Psoas muscle (tissue), 7 donors: ENCODE measurements at regions not wholly inside any gene's neighbourhood (a gene's known extent, or its start where the extent isn't known, plus 50 kb on each side); places are given as distances from the start of the nearest gene placed in this dataset.
A peak's percentile ranks its signal among the peaks of the same experiment; 100 is the strongest.

Experiments
- ATAC-seq, 4 donors: fragments of 200-7000 bp; cut with Tn5 transposase; one replicate each; pipeline ENCODE4 v1.9.1; 2020; ENCODE audit warnings: moderate library complexity in 3 of 4, mild to moderate bottlenecking in 2 of 4
- DNase-seq, 2 donors: peaks; one replicate each; pipeline ENCODE4 v3.0.0-alpha.2; 2020
- H3K27ac ChIP-seq: fragments of 200-600 bp; one replicate; pipeline ENCODE4 v1.8.0; 2022
- H3K27me3 ChIP-seq, 3 donors: fragments of 200-600 bp in 1 of 3; one replicate each; pipeline versions ENCODE4 v1.6.1 to v1.8.0; 2013 to 2022; ENCODE audit warnings: low read length in 2 of 3, mild to moderate bottlenecking in 2 of 3, moderate library complexity in 1 of 3; ENCODE audit not compliant: insufficient read depth in 3 of 3
- H3K36me3 ChIP-seq, 2 donors: fragments of 200-600 bp in 1 of 2; one replicate each; pipeline versions ENCODE4 v1.6.1 to v1.8.0; 2013 to 2022; ENCODE audit warnings: low read depth in 1 of 2, mild to moderate bottlenecking in 1 of 2, moderate library complexity in 1 of 2; ENCODE audit not compliant: insufficient read depth in 1 of 2
- H3K4me1 ChIP-seq: fragments of 200-600 bp; one replicate; pipeline ENCODE4 v1.8.0; 2022
- H3K4me3 ChIP-seq: fragments of 200-600 bp; one replicate; pipeline ENCODE4 v1.8.0; 2022; ENCODE audit warnings: mild to moderate bottlenecking
- H3K9me3 ChIP-seq: fragments of 200-600 bp; one replicate; pipeline ENCODE4 v1.8.0; 2022
- CTCF ChIP-seq: fragments of 200-600 bp; IDR thresholded peaks from one replicate; pipeline ENCODE4 v1.8.0; 2022; ENCODE audit warnings: antibody characterized with exemption
- WGBS, 3 donors: extraction: QIAGEN DNeasy Blood & Tissue Kit; methylation state at CpG; one replicate each; pipeline versions ENCODE4 v1.1.6 to v1.1.7; 2013; 5-methylcytosine and 5-hydroxymethylcytosine counted together
- intact Hi-C, 2 donors: fragments of 100-400 bp; cut with DNase I; formaldehyde crosslinking; loops; one replicate each; pipeline versions ENCODE4 v1.11.0 to v1.14.2; 2022
- donor health status: healthy with polysubstance abuse.
- donor health status: DM: no; HTN: no; CAD: no; lungs with moderate emphysema.
- donor health status: Bipolar disorder and iron deficiency.
- donor health status: healthy.
- donor health status: DM: yes; HTN: yes; CAD: no.
- donor health status: DM: no; HTN: no; CAD: no.
- donor health status: DM: yes; HTN: yes; CAD: no.

GRCh38 chr5:87784311-87784710 lies 371.6 kb upstream of the CCNH start:
- intact Hi-C loops, result loop anchor here (5.0 to 10.0 kb wide), 3 partner anchors 360 to 908 kb away; no protein-coding TSS in a partner anchor
- no peak for ATAC-seq
- H3K4me1 ChIP-seq, result no peaks in the 10 kb centered on the region
- no peak overlapping the region for H3K27ac ChIP-seq
- no peaks in the 10 kb centered on the region for H3K36me3 ChIP-seq
- no peak overlapping the region for H3K4me3 ChIP-seq
- no peaks in the 10 kb centered on the region for H3K9me3 ChIP-seq
- H3K27me3 ChIP-seq, result peaks cover 0 to 10% (median 0%) of the 10 kb centered on the region in 3 donors
- no peak for TF ChIP-seq CTCF
- 73 to 76% (median 73%) methylated on average over 1 of the region's 1 CpG for WGBS, 3 donors
- DNase-seq, result no peak

- H3K36me3 ChIP-seq, result no peaks in the 10 kb centered on the region
- no peaks in the 10 kb centered on the region for H3K4me1 ChIP-seq
- DNase-seq (no peak), ATAC-seq (no peak)
- H3K9me3 ChIP-seq, result no peaks in the 10 kb centered on the region
- no peak overlapping the region for H3K27ac ChIP-seq
- WGBS, 3 donors, result 75 to 86% (median 86%) methylated on average over 3 of the region's 3 CpGs
- peaks cover 0 to 9% (median 0%) of the 10 kb centered on the region in 3 donors for H3K27me3 ChIP-seq
- TF ChIP-seq CTCF, result no peak
- intact Hi-C loops, result loop anchor here (5.0 to 10.0 kb wide), 3 partner anchors 362 to 909 kb away; no protein-coding TSS in a partner anchor
- H3K4me3 ChIP-seq, result no peak overlapping the region
Measured at GRCh38 chr5:87782916-87783315, 370.2 kb upstream of the CCNH start.

- no peak overlapping the region for H3K27ac ChIP-seq
- no peak for TF ChIP-seq CTCF
- H3K36me3 ChIP-seq, result no peaks in the 10 kb centered on the region
- no peak overlapping the region for H3K4me3 ChIP-seq
- H3K4me1 ChIP-seq, result no peaks in the 10 kb centered on the region
- H3K9me3 ChIP-seq, result no peaks in the 10 kb centered on the region
- DNase-seq (no peak), ATAC-seq (no peak)
- 97 to 99% (median 97%) methylated on average over 2 of the region's 2 CpGs for WGBS, 3 donors
- peaks cover 0 to 9% (median 0%) of the 10 kb centered on the region in 3 donors for H3K27me3 ChIP-seq
- intact Hi-C loops, result loop anchor here (2.0 to 10.0 kb wide), 5 partner anchors 363 to 910 kb away; no protein-coding TSS in a partner anchor
Measured at GRCh38 chr5:87781976-87782375, 369.2 kb upstream of the CCNH start.

GRCh38 chr5:87780831-87781760 lies 368.4 kb upstream of the CCNH start:
- H3K36me3 ChIP-seq, result no peaks in the 10 kb centered on the region
- no peak overlapping the region for H3K27ac ChIP-seq
- intact Hi-C loops, result loop anchor here (2.0 to 10.0 kb wide), 5 partner anchors 364 to 911 kb away; no protein-coding TSS in a partner anchor
- 11 to 12% (median 11%) methylated on average over 13 of the region's 13 CpGs for WGBS, 3 donors
- no peak overlapping the region for H3K4me3 ChIP-seq
- no peaks in the 10 kb centered on the region for H3K4me1 ChIP-seq
- peak; percentile 62 to 87 for DNase-seq
- peaks cover 0 to 12% (median 0%) of the 10 kb centered on the region in 3 donors for H3K27me3 ChIP-seq
- H3K9me3 ChIP-seq, result no peaks in the 10 kb centered on the region
- peak; percentile 94 for TF ChIP-seq CTCF
- peak; percentile 87 to 99 (median 93) for ATAC-seq
